Activated naive CD8-positive, alpha-beta T cell treated with anti-CD3 and anti-CD28 coated beads for 36 hours (primary cell): ENCODE measurements at regions not wholly inside any gene's neighbourhood (a gene's known extent, or its start where the extent isn't known, plus 50 kb on each side); places are given as distances from the start of the nearest gene placed in this dataset.

Experiments used
- DNase-seq: peaks from one replicate; pipeline ENCODE4 v3.0.0; 2021
- H3K27ac Mint-ChIP-seq: one replicate; pipeline ENCODE4 v1.8.0; 2022; ENCODE audit warnings: mild to moderate bottlenecking, moderate library complexity, mixed read lengths
- H3K27me3 Mint-ChIP-seq: one replicate; pipeline ENCODE4 v1.8.0; 2022; ENCODE audit warnings: mild to moderate bottlenecking, mixed read lengths
- H3K36me3 Mint-ChIP-seq: one replicate; pipeline ENCODE4 v1.8.0; 2021; ENCODE audit warnings: mild to moderate bottlenecking, mixed read lengths
- H3K4me1 Mint-ChIP-seq: one replicate; pipeline ENCODE4 v1.8.0; 2021; ENCODE audit warnings: mixed read lengths
- H3K4me3 Mint-ChIP-seq: one replicate; pipeline ENCODE4 v1.8.0; 2022; ENCODE audit warnings: mild to moderate bottlenecking, moderate library complexity, mixed read lengths
- H3K9me3 Mint-ChIP-seq: one replicate; pipeline ENCODE4 v1.8.0; 2022; ENCODE audit warnings: mixed read lengths

DNA sequence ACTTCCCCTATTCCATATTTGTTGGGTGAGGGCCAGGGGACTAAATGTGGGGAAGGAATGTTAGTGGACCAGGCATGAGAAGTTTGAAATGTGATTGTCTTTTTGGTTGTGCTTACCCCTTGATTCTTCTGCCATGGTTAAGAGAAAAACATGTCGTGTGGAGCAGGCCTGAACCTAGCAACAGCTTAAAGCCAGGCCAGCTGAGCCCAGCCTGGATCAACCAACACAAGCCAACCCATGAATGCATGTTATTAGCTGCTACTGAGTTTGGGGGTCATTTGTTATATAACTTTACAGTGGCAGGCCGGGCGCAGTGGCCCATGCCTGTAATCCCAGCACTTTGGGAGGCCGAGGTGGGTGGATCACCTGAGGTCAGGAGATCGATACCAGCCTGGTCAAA is 52.4 kb upstream of the TRIO start:
- H3K27ac Mint-ChIP-seq = no peak overlapping the region
- DNase-seq = no peak
- no peaks in the 10 kb centered on the region for H3K4me1 Mint-ChIP-seq
- peaks cover 22% of the 10 kb centered on the region for H3K27me3 Mint-ChIP-seq
- H3K36me3 Mint-ChIP-seq = no peaks in the 10 kb centered on the region
- H3K9me3 Mint-ChIP-seq = no peaks in the 10 kb centered on the region
- no peak overlapping the region for H3K4me3 Mint-ChIP-seq

DNA sequence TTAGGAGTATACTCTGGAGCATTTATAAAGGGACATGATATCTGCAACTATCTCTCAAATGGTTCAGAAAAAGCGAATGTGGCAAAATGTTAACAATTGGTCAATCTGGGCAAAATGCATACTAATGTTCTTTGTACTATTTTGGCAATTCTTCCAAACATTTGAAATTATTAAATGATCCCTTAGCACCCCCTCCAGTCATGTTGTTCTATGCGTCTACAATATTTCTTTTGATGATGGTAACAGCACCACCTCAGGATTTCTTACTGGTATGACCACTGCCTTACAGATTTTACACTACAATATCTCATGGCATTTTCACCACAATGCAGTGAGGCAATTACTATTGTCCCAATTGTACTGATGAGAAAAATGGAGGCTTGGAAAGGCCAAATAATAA is 52.9 kb upstream of the TRIO start:
- Mint-ChIP-seq H3K27me3 (peaks cover 22% of the 10 kb centered on the region), H3K4me1 (no peaks in the 10 kb centered on the region), H3K4me3 (no peak overlapping the region), H3K9me3 (no peaks in the 10 kb centered on the region), H3K36me3 (no peaks in the 10 kb centered on the region), H3K27ac (no peak overlapping the region)
- DNase-seq = no peak

DNA sequence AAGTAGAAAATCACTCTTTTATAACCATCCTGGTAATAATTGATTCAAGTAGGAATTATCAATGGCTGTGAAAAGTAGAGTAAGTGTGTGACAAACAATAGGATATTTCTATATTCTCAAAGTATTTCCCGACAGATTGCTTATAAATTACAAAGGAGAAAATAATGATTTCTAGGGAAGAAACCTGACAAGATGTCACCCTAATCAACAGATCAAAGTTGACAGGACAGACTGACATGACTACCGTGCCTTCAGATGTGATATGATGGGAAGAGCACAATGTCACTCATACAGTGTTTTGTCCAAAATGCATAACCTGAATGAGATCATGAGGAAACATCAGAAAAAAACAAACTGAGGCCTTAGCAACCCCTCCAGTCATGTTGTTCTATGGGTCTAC is 53.9 kb upstream of the TRIO start:
- Mint-ChIP-seq H3K36me3 (no peaks in the 10 kb centered on the region), H3K4me3 (no peak overlapping the region), H3K27me3 (peaks cover 18% of the 10 kb centered on the region), H3K4me1 (no peaks in the 10 kb centered on the region), H3K9me3 (no peaks in the 10 kb centered on the region), H3K27ac (no peak overlapping the region)
- no peak for DNase-seq

DNA sequence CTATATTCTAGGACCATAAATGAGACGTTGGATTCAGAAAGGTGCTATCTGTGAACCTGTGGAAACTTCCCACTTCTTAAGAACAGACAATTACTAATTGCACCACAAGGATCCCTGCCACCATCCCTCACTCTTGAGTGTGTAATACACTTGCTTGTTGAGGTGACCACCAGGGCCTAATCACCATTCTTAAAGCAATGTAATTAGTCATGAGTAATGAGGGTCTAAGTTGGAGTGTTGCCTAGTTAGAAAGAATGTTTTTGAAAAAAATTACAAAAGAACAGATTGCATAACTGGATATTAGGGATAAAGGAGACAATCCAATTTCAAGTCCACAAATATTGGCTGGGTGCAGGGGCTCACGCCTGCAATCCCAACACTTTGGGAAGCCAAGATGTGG is 56.9 kb upstream of the TRIO start:
- no peaks in the 10 kb centered on the region for H3K9me3 Mint-ChIP-seq
- no peaks in the 10 kb centered on the region for H3K36me3 Mint-ChIP-seq
- no peaks in the 10 kb centered on the region for H3K4me1 Mint-ChIP-seq
- H3K4me3 Mint-ChIP-seq = no peak overlapping the region
- H3K27ac Mint-ChIP-seq = no peak overlapping the region
- no peak for DNase-seq
- peaks cover 18% of the 10 kb centered on the region for H3K27me3 Mint-ChIP-seq

DNA sequence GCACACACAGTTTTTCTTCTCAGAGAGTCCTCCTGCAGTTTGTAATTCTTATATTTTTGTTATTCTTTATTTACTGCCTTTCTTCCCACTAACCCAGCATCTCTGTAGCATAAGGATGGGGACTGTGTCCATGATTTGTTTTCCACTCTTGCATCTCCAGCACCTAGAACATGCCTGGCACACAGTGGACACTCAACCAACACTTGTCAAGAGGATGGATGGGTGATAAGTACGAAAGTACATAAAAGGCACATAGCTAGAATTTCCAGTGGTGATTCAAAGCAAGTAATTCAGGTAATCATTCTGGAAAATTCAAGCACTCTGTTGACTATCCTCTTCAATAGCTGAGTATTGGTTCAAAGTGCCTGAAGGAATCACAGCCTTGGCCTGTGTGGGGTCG is 60.2 kb upstream of the TRIO start:
- Mint-ChIP-seq H3K4me1 (no peaks in the 10 kb centered on the region), H3K9me3 (no peaks in the 10 kb centered on the region), H3K36me3 (no peaks in the 10 kb centered on the region), H3K27ac (no peak overlapping the region), H3K4me3 (no peak overlapping the region), H3K27me3 (peaks cover 8% of the 10 kb centered on the region)
- DNase-seq = no peak

DNA sequence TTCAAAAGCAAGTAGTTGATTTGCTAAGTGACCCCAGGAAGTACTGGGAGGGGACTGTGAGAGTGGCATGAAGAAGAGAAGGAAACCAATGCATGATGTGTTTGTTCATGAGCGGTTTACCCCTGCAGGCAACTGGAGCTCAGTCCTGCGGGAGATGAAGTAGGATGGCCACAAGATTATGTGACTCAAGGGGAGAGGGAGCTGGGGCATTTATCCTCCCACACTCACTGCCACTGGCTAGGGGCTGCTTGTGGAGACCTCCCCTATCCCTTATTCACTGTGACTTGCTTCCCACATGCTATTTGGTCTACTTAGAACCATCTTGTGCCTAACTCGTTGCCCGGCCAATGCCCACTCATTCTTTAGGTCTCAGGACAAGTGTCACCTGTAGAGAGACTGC is 60.6 kb upstream of the TRIO start:
- no peaks in the 10 kb centered on the region for H3K9me3 Mint-ChIP-seq
- DNase-seq = no peak
- no peak overlapping the region for H3K4me3 Mint-ChIP-seq
- H3K36me3 Mint-ChIP-seq = no peaks in the 10 kb centered on the region
- H3K27me3 Mint-ChIP-seq = peaks cover 8% of the 10 kb centered on the region
- H3K4me1 Mint-ChIP-seq = no peaks in the 10 kb centered on the region
- no peak overlapping the region for H3K27ac Mint-ChIP-seq

DNA sequence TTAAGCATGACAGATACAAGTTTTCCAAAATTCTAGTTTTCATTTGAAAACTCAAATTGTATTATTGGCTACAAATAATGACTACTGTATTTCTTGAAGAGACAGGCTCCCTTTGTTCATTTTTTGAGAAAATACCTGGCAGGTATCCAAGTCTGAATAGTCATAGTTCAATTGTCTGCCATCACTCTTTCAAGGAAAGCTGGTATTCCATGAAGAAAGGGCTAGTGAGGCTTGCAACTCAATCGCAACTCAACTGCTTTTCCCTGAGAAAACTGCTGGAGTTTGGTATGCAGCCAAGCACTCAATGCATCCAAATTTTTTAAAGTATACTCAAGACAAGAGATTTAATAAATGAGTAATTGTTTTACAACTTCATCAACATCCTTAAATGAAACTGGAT is 61.4 kb upstream of the TRIO start:
- DNase-seq = no peak
- H3K9me3 Mint-ChIP-seq = no peaks in the 10 kb centered on the region
- no peak overlapping the region for H3K27ac Mint-ChIP-seq
- H3K27me3 Mint-ChIP-seq = peaks cover 8% of the 10 kb centered on the region
- no peaks in the 10 kb centered on the region for H3K4me1 Mint-ChIP-seq
- no peaks in the 10 kb centered on the region for H3K36me3 Mint-ChIP-seq
- no peak overlapping the region for H3K4me3 Mint-ChIP-seq

DNA sequence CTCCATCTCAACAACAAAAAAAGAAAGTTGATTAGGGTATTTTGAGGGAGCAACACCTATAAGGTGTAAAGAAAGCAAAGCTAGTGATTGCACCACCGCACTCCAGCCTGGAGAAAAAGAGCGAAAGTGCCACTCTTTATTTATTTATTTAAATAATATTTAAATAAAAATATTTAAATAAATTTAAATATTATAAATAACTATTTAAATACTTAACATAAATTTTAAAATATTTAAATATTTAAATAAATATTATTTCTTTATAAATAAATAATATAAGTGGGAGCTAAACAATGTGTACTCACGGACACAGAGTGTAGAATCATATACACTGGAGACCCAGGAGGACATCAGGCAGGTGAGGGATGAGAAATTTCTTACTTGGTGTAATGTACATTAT is 64.4 kb upstream of the TRIO start:
- no peak for DNase-seq
- Mint-ChIP-seq H3K27me3 (peaks cover 8% of the 10 kb centered on the region), H3K4me3 (no peak overlapping the region), H3K4me1 (no peaks in the 10 kb centered on the region), H3K9me3 (no peaks in the 10 kb centered on the region), H3K27ac (no peak overlapping the region), H3K36me3 (no peaks in the 10 kb centered on the region)

DNA sequence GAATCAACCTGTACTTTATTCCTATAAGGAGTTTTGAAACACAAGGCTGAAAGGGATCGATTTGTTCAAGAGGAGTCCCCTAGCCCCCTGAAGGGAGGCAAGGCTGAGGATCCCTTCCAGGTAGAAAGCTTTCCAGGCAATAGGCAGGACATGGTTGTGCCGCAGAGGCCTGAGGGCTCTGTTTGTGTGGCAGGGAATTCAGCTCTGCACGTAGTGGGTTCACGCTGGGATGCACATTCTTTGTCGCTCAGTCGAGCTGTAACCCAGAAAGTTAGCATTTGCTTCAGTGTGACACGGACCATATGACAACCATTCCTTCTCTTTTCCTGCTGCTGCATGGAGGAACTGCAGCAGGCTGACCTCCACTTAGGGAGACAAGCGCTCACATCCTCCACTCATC is 65.6 kb upstream of the TRIO start:
- H3K36me3 Mint-ChIP-seq = no peaks in the 10 kb centered on the region
- H3K4me3 Mint-ChIP-seq = no peak overlapping the region
- no peaks in the 10 kb centered on the region for H3K4me1 Mint-ChIP-seq
- no peak overlapping the region for H3K27ac Mint-ChIP-seq
- H3K9me3 Mint-ChIP-seq = no peaks in the 10 kb centered on the region
- H3K27me3 Mint-ChIP-seq = peaks cover 6% of the 10 kb centered on the region
- DNase-seq = no peak

DNA sequence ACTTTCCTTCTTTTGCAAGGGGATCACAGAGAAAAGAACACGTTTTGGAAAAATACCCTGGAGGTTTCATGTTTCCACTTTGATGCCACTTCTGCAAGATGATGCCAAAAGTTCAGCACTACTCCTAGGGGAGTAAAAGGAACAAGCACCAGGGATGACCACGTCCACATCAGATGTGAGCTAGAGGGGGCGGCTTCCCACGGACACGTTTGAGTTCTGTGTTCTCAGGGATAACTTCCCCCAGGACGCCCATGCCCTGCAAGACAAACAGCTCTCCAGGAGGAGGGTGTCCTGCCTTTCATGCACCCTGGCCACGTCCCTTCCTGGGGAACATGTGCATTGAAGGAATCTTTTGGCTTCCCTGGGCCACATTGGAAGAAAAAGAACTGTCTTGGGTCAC is 66.6 kb upstream of the TRIO start:
- H3K36me3 Mint-ChIP-seq = no peaks in the 10 kb centered on the region
- no peak overlapping the region for H3K27ac Mint-ChIP-seq
- H3K27me3 Mint-ChIP-seq = peaks cover 3% of the 10 kb centered on the region
- H3K4me3 Mint-ChIP-seq = no peak overlapping the region
- DNase-seq = no peak
- no peaks in the 10 kb centered on the region for H3K9me3 Mint-ChIP-seq
- no peaks in the 10 kb centered on the region for H3K4me1 Mint-ChIP-seq

DNA sequence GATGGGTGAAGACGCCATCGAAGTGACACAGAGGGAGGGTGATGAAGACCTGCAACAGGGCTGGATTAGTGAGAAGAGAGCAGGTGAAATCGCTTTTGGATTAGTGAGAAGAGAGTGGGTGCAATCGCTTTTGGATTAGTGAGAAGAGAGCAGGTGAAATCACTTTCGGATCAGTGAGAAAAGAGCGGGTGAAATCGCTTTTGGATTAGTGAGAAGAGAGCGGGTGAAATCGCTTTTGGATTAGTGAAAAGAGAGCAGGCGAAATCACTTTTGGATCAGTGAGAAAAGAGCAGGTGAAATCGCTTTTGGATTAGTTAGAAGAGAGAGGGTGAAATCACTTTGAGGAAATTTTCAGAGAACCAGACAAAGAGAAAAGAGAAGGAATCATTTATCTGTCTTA is 67.2 kb upstream of the TRIO start:
- H3K36me3 Mint-ChIP-seq = no peaks in the 10 kb centered on the region
- H3K4me3 Mint-ChIP-seq = no peak overlapping the region
- peaks cover 4% of the 10 kb centered on the region for H3K27me3 Mint-ChIP-seq
- H3K4me1 Mint-ChIP-seq = no peaks in the 10 kb centered on the region
- no peaks in the 10 kb centered on the region for H3K9me3 Mint-ChIP-seq
- no peak overlapping the region for H3K27ac Mint-ChIP-seq
- no peak for DNase-seq

DNA sequence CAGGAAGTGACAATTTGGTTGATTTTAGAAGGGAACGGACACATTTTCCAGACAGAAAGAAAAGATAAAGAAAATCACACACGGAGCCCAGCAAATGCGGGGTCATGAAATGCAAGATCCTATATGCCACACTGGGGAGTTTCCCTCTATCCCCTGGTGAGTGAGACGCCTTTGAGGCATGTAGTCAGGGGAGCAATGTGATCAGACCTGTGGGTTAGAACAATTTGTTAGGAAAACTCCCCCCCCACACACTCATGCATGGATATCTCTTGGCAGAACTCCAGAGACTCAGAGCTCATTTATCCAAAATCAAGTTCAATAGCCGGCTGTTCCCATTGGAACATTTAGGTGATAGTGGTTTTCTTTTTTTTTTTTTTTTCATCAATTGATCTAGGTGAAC is 71.7 kb upstream of the TRIO start:
- H3K9me3 Mint-ChIP-seq = no peaks in the 10 kb centered on the region
- no peak overlapping the region for H3K27ac Mint-ChIP-seq
- no peaks in the 10 kb centered on the region for H3K4me1 Mint-ChIP-seq
- DNase-seq = no peak
- H3K36me3 Mint-ChIP-seq = no peaks in the 10 kb centered on the region
- H3K27me3 Mint-ChIP-seq = peaks cover 8% of the 10 kb centered on the region
- H3K4me3 Mint-ChIP-seq = no peak overlapping the region

DNA sequence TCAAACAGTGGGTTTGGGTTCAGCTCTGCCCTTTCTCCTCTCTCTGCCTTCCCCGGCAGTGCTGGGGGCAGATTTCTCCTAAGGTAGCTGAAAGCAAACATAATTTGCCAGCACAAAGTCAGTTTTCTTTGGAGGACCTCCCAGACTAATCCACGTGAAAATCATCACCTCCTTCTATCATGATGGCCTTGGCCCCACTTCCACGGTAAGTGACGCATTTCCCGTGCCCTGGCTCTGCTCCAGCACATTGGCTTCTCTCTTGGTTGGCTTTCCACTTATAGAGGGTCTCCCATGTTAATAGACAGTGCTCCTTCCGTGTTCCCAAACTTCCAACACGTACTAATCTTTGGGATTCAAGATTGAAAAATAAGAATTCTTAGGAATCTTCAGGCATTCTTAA is 74.1 kb upstream of the TRIO start:
- no peak overlapping the region for H3K27ac Mint-ChIP-seq
- peaks cover 8% of the 10 kb centered on the region for H3K27me3 Mint-ChIP-seq
- no peak for DNase-seq
- no peaks in the 10 kb centered on the region for H3K36me3 Mint-ChIP-seq
- no peaks in the 10 kb centered on the region for H3K4me1 Mint-ChIP-seq
- no peak overlapping the region for H3K4me3 Mint-ChIP-seq
- H3K9me3 Mint-ChIP-seq = no peaks in the 10 kb centered on the region

DNA sequence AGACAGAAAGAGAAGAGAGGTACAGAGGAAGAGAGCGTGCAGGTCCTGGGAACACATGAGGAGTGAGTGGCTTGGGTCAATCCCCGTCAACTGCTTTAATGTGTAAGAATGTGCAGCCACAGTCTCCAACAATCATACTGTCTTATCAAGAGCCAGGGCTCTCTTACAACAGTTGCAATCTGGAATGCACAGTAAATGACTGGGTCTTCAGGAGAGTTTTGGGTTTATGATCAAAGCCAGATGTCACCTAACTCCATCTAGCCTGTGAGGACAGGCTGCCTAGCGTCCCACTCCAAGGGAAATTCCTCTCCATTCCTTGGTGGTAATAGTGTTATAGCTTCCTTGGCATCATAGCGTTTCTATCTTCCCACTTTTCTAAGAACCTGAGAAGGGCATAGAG is 75.0 kb upstream of the TRIO start:
- H3K27me3 Mint-ChIP-seq = peaks cover 8% of the 10 kb centered on the region
- no peaks in the 10 kb centered on the region for H3K4me1 Mint-ChIP-seq
- no peak overlapping the region for H3K27ac Mint-ChIP-seq
- no peaks in the 10 kb centered on the region for H3K36me3 Mint-ChIP-seq
- no peak overlapping the region for H3K4me3 Mint-ChIP-seq
- no peaks in the 10 kb centered on the region for H3K9me3 Mint-ChIP-seq
- DNase-seq = no peak

DNA sequence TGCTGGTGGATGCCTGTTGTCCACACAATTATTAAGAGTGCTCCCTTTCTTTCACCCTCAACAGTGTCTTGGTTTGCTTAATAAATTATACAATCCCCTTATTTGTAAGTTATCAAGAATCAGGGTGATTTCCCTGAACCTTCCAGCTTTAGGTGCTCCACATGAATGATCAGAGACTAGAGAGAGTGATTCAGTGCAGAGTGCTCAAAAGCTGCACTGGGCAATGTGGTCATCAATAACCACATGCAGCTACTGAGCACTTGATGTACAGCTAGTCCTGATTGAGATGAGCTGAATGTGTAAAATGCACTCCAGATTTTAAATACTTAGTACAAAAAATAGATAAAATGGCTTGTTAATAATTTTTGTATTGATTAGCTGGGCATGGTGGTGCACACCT is 76.8 kb upstream of the TRIO start:
- Mint-ChIP-seq H3K27ac (no peak overlapping the region), H3K27me3 (peaks cover 7% of the 10 kb centered on the region), H3K4me1 (no peaks in the 10 kb centered on the region), H3K9me3 (no peaks in the 10 kb centered on the region), H3K36me3 (no peaks in the 10 kb centered on the region), H3K4me3 (no peak overlapping the region)
- no peak for DNase-seq

DNA sequence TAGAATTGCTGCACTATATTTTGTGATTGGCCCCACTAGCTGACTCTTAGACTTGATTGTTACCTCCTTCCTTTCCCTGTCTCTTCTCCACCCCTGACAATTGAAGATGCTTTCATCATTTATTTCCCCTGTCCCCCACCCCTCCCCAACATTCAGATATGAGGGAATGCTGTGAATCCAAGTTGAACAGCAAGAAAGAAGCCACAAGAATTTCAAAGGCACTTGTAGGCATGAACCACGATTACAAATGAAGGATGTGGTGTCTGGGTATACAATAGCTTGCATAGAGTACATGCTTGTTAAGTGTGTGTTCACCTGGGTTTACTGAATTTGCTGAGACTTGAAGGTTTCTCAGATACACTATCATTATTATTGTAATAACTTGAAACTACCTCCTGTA is 78.3 kb upstream of the TRIO start:
- H3K27me3 Mint-ChIP-seq = no peaks in the 10 kb centered on the region
- H3K4me1 Mint-ChIP-seq = no peaks in the 10 kb centered on the region

DNA sequence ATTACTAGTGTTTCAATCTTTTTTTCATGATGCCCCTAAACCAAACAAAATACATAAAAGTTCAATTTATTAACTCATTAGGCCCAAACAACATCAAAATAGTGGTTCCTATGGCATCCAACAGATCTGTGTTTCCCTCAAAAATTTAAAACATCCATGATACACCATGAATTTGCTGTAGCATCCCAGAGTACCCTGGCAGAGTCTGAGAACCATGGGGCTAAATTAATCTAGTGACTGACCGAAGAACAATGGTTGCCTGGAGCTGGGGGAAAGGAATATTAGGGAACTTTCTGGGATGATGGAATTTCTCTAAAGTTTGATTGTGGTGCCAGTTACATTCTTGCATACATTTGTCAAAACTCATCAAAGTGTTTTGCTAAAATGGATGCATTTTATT is 79.5 kb upstream of the TRIO start:
- Mint-ChIP-seq H3K9me3 (no peaks in the 10 kb centered on the region), H3K4me3 (no peak overlapping the region), H3K27ac (no peak overlapping the region), H3K27me3 (no peaks in the 10 kb centered on the region), H3K4me1 (no peaks in the 10 kb centered on the region), H3K36me3 (no peaks in the 10 kb centered on the region)
- DNase-seq = no peak

More for the DNA sequence above, 78.3 kb upstream of the TRIO start:
- H3K27ac Mint-ChIP-seq = no peak overlapping the region
- no peaks in the 10 kb centered on the region for H3K9me3 Mint-ChIP-seq
- DNase-seq = no peak
- no peaks in the 10 kb centered on the region for H3K36me3 Mint-ChIP-seq
- H3K4me3 Mint-ChIP-seq = no peak overlapping the region
